Breast epithelium (tissue), 4 donors: ENCODE measurements at regions not wholly inside any gene's neighbourhood (a gene's known extent, or its start where the extent isn't known, plus 50 kb on each side); places are given as distances from the start of the nearest gene placed in this dataset.

Experiments
- DNase-seq, 2 donors: peaks; one replicate each; pipeline ENCODE4 v3.0.0-alpha.2; 2019; ENCODE audit warnings: low spot score in 2 of 2
- H3K27ac ChIP-seq, 2 donors: fragments of 200-600 bp; sonication (generic) in 1 of 2; one replicate each; pipeline ENCODE4 v1.5.1; 2016 to 2019; ENCODE audit warnings: mild to moderate bottlenecking in 1 of 2
- H3K27me3 ChIP-seq, 2 donors: fragments of 200-600 bp; sonication (generic) in 1 of 2; one replicate each; pipeline versions ENCODE4 v1.5.1 to v1.6.0; 2017 to 2019; ENCODE audit warnings: control low read depth in 1 of 2, mild to moderate bottlenecking in 1 of 2
- H3K36me3 ChIP-seq: fragments of 200-600 bp; one replicate; pipeline ENCODE4 v1.5.1; 2019
- H3K4me1 ChIP-seq, 2 donors: fragments of 200-600 bp; sonication (generic); one replicate each; pipeline ENCODE4 v1.5.1; 2016 to 2019; ENCODE audit warnings: control low read depth in 1 of 2
- H3K4me3 ChIP-seq, 3 donors: fragments of 200-600 bp; sonication (generic); 1 replicate in 2 of 3; 2 replicates in 1 of 3; pipeline ENCODE4 v1.5.1; 2016 to 2019; ENCODE audit warnings: mild to moderate bottlenecking in 3 of 3, moderate library complexity in 2 of 3
- H3K9me3 ChIP-seq, 2 donors: fragments of 200-600 bp; sonication (generic) in 1 of 2; one replicate each; pipeline ENCODE4 v1.5.1; 2016 to 2019; ENCODE audit warnings: control low read depth in 1 of 2
- CTCF ChIP-seq, 3 donors: fragments of 450-650 bp; IDR thresholded peaks; one replicate each; pipeline ENCODE4 v1.5.1; 2016 to 2017; ENCODE audit warnings: antibody characterized with exemption in 3 of 3, mild to moderate bottlenecking in 3 of 3, moderate library complexity in 3 of 3
- POLR2A ChIP-seq: fragments of 450-650 bp; IDR thresholded peaks from one replicate; pipeline ENCODE4 v1.6.1; 2016; ENCODE audit warnings: antibody characterized with exemption, mild to moderate bottlenecking, moderate library complexity
- POLR2AphosphoS5 ChIP-seq, 3 donors: sonication (generic); formaldehyde crosslinking; IDR thresholded peaks; one replicate each; pipeline ENCODE4 v1.6.1; 2017; ENCODE audit warnings: antibody characterized with exemption in 3 of 3
- intact Hi-C: fragments of 100-400 bp; cut with DNase I; formaldehyde crosslinking; loops from one replicate; pipeline ENCODE4 v1.15.1; 2023; ENCODE audit warnings: low total_unique reads

GRCh38 chr2:228705318-228705717, 523.8 kb upstream of the SPHKAP start:
- Histone ChIP-seq H3K9me3 (no peaks in the 10 kb centered on the region), H3K36me3 (no peaks in the 10 kb centered on the region), H3K4me1 (no peaks in the 10 kb centered on the region), H3K27me3 (no peaks in the 10 kb centered on the region), H3K27ac (no peak overlapping the region), H3K4me3 (no peak overlapping the region)
- intact Hi-C loops: no loop called here
- TF ChIP-seq CTCF (IDR thresholded peaks at IDR 0.05) (no peak), POLR2A (no peak), POLR2AphosphoS5 (IDR thresholded peaks at IDR 0.05) (no peak)
- no peak for DNase-seq

GRCh38 chr2:228703152-228703551, 521.7 kb upstream of the SPHKAP start:
- H3K4me3 ChIP-seq: no peak overlapping the region
- no peaks in the 10 kb centered on the region for H3K4me1 ChIP-seq
- no peaks in the 10 kb centered on the region for H3K36me3 ChIP-seq
- DNase-seq: no peak
- TF ChIP-seq POLR2AphosphoS5 (IDR thresholded peaks at IDR 0.05) (no peak), POLR2A (no peak), CTCF (IDR thresholded peaks at IDR 0.05) (no peak)
- intact Hi-C loops: no loop called here
- no peaks in the 10 kb centered on the region for H3K9me3 ChIP-seq
- no peaks in the 10 kb centered on the region for H3K27me3 ChIP-seq
- H3K27ac ChIP-seq: no peak overlapping the region

- no peaks in the 10 kb centered on the region for H3K36me3 ChIP-seq
- TF ChIP-seq POLR2AphosphoS5 (IDR thresholded peaks at IDR 0.05): no peak
- TF ChIP-seq CTCF (IDR thresholded peaks at IDR 0.05): no peak
- TF ChIP-seq POLR2A: no peak
Measured at GRCh38 chr2:228701506-228701905, 520.0 kb upstream of the SPHKAP start.

GRCh38 chr2:228700638-228701037, 519.2 kb upstream of the SPHKAP start:
- intact Hi-C loops: no loop called here
- Histone ChIP-seq H3K36me3 (no peaks in the 10 kb centered on the region), H3K9me3 (no peaks in the 10 kb centered on the region), H3K4me1 (no peaks in the 10 kb centered on the region), H3K27ac (no peak overlapping the region), H3K27me3 (no peaks in the 10 kb centered on the region), H3K4me3 (no peak overlapping the region)
- TF ChIP-seq POLR2A (no peak), POLR2AphosphoS5 (IDR thresholded peaks at IDR 0.05) (no peak), CTCF (IDR thresholded peaks at IDR 0.05) (no peak)
- DNase-seq: no peak

More at GRCh38 chr2:228701506-228701905, 520.0 kb upstream of the SPHKAP start:
- Histone ChIP-seq H3K4me3 (no peak overlapping the region), H3K27me3 (no peaks in the 10 kb centered on the region), H3K27ac (no peak overlapping the region), H3K9me3 (no peaks in the 10 kb centered on the region), H3K4me1 (no peaks in the 10 kb centered on the region)
- intact Hi-C loops: no loop called here
- no peak for DNase-seq

- Histone ChIP-seq H3K27ac (no peak overlapping the region), H3K9me3 (no peaks in the 10 kb centered on the region), H3K27me3 (no peaks in the 10 kb centered on the region), H3K4me1 (no peaks in the 10 kb centered on the region), H3K36me3 (no peaks in the 10 kb centered on the region), H3K4me3 (no peak overlapping the region)
- no peak for TF ChIP-seq CTCF (IDR thresholded peaks at IDR 0.05)
- TF ChIP-seq POLR2A: no peak
- TF ChIP-seq POLR2AphosphoS5 (IDR thresholded peaks at IDR 0.05): no peak
- intact Hi-C loops: loop anchor here (10.0 kb wide), 1 partner anchor 1425 kb away; no protein-coding TSS in a partner anchor
- no peak for DNase-seq
Measured at GRCh38 chr2:228699888-228700287, 518.4 kb upstream of the SPHKAP start.
